ENCODE measurements at regions not wholly inside any gene's neighbourhood (a gene's known extent, or its start where the extent isn't known, plus 50 kb on each side); places are given as distances from the start of the nearest gene placed in this dataset.

DNA sequence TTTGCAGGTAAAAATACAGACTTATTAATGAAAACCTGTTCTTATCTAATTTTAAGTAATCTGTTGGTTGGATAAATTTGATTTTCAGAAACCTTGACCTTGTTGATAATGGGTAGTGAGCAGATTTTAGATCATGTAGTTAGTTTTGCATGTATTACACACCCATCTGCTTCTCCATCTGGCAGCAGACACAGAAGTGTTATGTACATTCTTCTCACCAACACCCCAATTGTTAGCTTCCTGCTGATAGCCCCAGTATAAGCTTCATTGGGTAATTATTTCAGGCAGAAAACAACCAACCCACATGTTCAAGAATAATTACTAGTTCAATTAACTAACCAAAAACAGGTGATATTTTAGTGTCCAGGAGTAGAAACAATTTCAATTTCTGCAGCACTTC is 1740.5 kb upstream of the AGA start:
- TF ChIP-seq, protein P1, sequence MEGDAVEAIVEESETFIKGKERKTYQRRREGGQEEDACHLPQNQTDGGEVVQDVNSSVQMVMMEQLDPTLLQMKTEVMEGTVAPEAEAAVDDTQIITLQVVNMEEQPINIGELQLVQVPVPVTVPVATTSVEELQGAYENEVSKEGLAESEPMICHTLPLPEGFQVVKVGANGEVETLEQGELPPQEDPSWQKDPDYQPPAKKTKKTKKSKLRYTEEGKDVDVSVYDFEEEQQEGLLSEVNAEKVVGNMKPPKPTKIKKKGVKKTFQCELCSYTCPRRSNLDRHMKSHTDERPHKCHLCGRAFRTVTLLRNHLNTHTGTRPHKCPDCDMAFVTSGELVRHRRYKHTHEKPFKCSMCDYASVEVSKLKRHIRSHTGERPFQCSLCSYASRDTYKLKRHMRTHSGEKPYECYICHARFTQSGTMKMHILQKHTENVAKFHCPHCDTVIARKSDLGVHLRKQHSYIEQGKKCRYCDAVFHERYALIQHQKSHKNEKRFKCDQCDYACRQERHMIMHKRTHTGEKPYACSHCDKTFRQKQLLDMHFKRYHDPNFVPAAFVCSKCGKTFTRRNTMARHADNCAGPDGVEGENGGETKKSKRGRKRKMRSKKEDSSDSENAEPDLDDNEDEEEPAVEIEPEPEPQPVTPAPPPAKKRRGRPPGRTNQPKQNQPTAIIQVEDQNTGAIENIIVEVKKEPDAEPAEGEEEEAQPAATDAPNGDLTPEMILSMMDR (IDR thresholded peaks at IDR 0.05), result no peak
- DNase-seq (no peak), ATAC-seq (no peak)
- H3K27me3 ChIP-seq, result no peaks in the 10 kb centered on the region
- no peaks in the 10 kb centered on the region for H3K4me1 ChIP-seq
- no peak overlapping the region for H3K4me3 ChIP-seq
- H3K9me3 ChIP-seq, result peaks cover 0 to 27% of the 10 kb centered on the region in 2 donors
- H3K36me3 ChIP-seq, result no peaks in the 10 kb centered on the region
- intact Hi-C loops (cut with DNase I), result no loop called here
- no peak overlapping the region for H3K27ac ChIP-seq

DNA sequence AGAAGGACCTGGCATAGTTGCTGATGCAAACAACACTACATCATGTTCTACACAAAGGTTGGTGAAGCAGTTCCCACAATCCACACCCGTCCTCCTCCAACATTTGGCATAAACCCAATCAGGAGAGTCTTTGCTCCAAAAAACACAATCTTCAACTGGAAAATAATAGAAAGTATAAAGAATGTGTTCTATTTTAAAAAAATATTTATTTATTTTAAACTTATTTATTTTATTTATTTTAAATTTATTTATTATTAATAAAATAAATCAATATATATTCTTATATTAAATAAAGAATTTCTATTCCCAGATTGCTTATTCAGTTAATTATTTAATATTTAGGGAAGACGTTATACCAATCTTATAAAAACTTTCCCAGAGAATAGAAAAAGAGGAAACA is 1753.7 kb upstream of the AGA start:
- no peaks in the 10 kb centered on the region for H3K27me3 ChIP-seq
- H3K9me3 ChIP-seq, result peaks cover 0 to 2% of the 10 kb centered on the region in 2 donors
- H3K36me3 ChIP-seq, result no peaks in the 10 kb centered on the region
- no peaks in the 10 kb centered on the region for H3K4me1 ChIP-seq
- H3K4me3 ChIP-seq, result no peak overlapping the region
- TF ChIP-seq, protein P1 (IDR thresholded peaks at IDR 0.05), result no peak
- no peak overlapping the region for H3K27ac ChIP-seq
- DNase-seq (no peak), ATAC-seq (no peak)
- intact Hi-C loops (cut with DNase I), result no loop called here

DNA sequence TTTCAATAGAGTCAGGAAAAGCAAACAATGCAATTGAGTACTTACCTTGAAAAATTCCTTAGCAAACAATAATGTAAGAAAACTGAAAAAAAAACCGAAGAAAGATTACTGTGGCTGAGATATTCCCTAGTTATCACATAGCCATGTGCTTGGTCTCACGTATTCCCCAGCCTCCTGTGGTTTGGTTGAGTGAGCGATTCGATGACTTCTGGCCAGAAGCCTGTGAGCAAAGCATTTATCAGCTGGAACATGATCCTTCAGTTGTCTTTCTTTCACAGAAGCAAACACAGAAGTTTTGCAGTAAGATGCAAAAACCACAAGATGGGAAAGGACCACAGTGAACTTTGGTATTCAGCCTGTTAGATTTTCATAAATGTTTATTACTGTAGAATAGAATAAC is 1754.3 kb upstream of the AGA start:
- Histone ChIP-seq H3K4me1 (no peaks in the 10 kb centered on the region), H3K4me3 (no peak overlapping the region), H3K27me3 (no peaks in the 10 kb centered on the region), H3K36me3 (no peaks in the 10 kb centered on the region), H3K9me3 (peaks cover 0 to 2% of the 10 kb centered on the region in 2 donors), H3K27ac (no peak overlapping the region)
- TF ChIP-seq, protein P1 (IDR thresholded peaks at IDR 0.05), result no peak
- ATAC-seq, result no peak
- DNase-seq, result no peak
- intact Hi-C loops (cut with DNase I), result no loop called here

DNA sequence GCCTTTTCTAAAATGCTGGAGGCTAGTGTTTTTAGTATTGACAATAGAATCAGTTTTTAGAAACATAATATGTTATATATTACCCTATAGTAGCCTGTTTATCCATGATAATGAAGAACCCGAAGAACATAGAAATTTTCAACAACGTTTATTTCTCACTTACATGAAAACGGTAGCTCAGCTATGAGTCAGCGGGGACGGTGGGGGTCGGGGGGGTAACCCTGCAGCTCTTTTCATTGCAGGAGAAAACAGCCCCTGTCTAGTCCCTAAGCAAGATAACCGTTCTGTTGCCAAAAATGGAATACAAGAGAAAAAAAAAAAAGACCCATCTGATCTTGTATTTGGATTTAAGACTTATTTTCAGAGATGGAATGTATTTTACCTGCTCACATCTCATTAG is 1758.4 kb upstream of the AGA start:
- DNase-seq (no peak), ATAC-seq (no peak)
- Histone ChIP-seq H3K36me3 (no peaks in the 10 kb centered on the region), H3K9me3 (peaks cover 0 to 3% of the 10 kb centered on the region in 2 donors), H3K4me1 (no peaks in the 10 kb centered on the region), H3K27me3 (no peaks in the 10 kb centered on the region), H3K4me3 (no peak overlapping the region), H3K27ac (no peak overlapping the region)
- intact Hi-C loops (cut with DNase I), result no loop called here
- TF ChIP-seq, protein P1 (IDR thresholded peaks at IDR 0.05), result no peak

DNA sequence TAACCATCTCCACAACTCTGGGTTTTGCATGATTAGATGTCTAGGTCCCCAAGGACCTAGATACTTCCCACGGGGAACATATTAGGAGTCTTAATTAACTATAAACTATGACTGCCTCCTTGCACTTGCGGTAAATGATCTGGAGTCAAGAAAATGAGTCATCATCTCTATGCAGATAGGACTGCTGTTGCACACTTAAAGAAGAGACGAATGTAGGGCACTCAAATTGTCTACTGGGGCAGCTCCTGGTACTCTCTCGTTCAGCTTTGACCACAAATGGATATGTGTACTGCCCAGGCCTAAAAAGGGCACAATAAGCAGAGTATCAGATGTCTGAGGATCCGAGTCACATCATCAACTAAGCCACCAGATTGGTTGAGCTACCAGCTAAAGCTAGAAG is 1783.4 kb upstream of the AGA start:
- Histone ChIP-seq H3K36me3 (no peaks in the 10 kb centered on the region), H3K4me1 (no peaks in the 10 kb centered on the region), H3K27ac (no peak overlapping the region), H3K9me3 (peaks cover 0 to 9% of the 10 kb centered on the region in 2 donors), H3K27me3 (no peaks in the 10 kb centered on the region), H3K4me3 (no peak overlapping the region)
- TF ChIP-seq, protein P1 (IDR thresholded peaks at IDR 0.05), result no peak
- intact Hi-C loops (cut with DNase I), result no loop called here
- ATAC-seq (no peak), DNase-seq (no peak)
